ENCODE measurements at regions not wholly inside any gene's neighbourhood (a gene's known extent, or its start where the extent isn't known, plus 50 kb on each side); places are given as distances from the start of the nearest gene placed in this dataset.

- intact Hi-C loops (cut with DNase I, micrococcal nuclease), result no loop called here
- no peak for ATAC-seq
- no peak for DNase-seq
Measured at GRCh38 chr10:30770229-30770628, 140.7 kb upstream of the LYZL2 start.

GRCh38 chr10:30769361-30769760 lies 139.8 kb upstream of the LYZL2 start:
- DNase-seq, result no peak
- intact Hi-C loops (cut with DNase I, micrococcal nuclease), result no loop called here

GRCh38 chr10:30765616-30766015 lies 136.1 kb upstream of the LYZL2 start:
- ATAC-seq (no peak), DNase-seq (no peak)
- intact Hi-C loops (cut with DNase I, micrococcal nuclease), result no loop called here

More at GRCh38 chr10:30769361-30769760, 139.8 kb upstream of the LYZL2 start:
- ATAC-seq, result no peak

GRCh38 chr10:30765022-30765615 lies 135.6 kb upstream of the LYZL2 start:
- ATAC-seq (no peak), DNase-seq (no peak)
- intact Hi-C loops (cut with DNase I, micrococcal nuclease), result no loop called here

- DNase-seq (peak; percentile 28 to 66), ATAC-seq (no peak)
- intact Hi-C loops (cut with DNase I, micrococcal nuclease), result no loop called here
Measured at GRCh38 chr10:30763918-30764317, 134.4 kb upstream of the LYZL2 start.

- intact Hi-C loops (cut with DNase I, micrococcal nuclease), result no loop called here
- DNase-seq, result no peak
- no peak for ATAC-seq
Measured at GRCh38 chr10:30762620-30763019, 133.1 kb upstream of the LYZL2 start.

GRCh38 chr10:30759423-30759822 lies 129.9 kb upstream of the LYZL2 start:
- DNase-seq (no peak), ATAC-seq (no peak)
- intact Hi-C loops (cut with DNase I, micrococcal nuclease), result no loop called here

- ATAC-seq (no peak), DNase-seq (no peak)
- intact Hi-C loops (cut with DNase I, micrococcal nuclease), result no loop called here
Measured at GRCh38 chr10:30758338-30758737, 128.8 kb upstream of the LYZL2 start.

GRCh38 chr10:30756896-30757295 lies 127.3 kb upstream of the LYZL2 start:
- no peak for DNase-seq
- intact Hi-C loops (cut with DNase I, micrococcal nuclease), result no loop called here
- ATAC-seq, result no peak

GRCh38 chr10:30756151-30756550 lies 126.6 kb upstream of the LYZL2 start:
- DNase-seq (no peak), ATAC-seq (no peak)
- intact Hi-C loops (cut with DNase I, micrococcal nuclease), result no loop called here

GRCh38 chr10:30755441-30755953 lies 125.9 kb upstream of the LYZL2 start:
- DNase-seq (no peak), ATAC-seq (no peak)
- intact Hi-C loops (cut with DNase I, micrococcal nuclease), result no loop called here

- intact Hi-C loops (cut with DNase I, micrococcal nuclease), result no loop called here
- no peak for DNase-seq
- no peak for ATAC-seq
Measured at GRCh38 chr10:30752481-30752881, 122.9 kb upstream of the LYZL2 start.

- peak; percentile 96 for ATAC-seq
- peak; percentile 53 to 77 for DNase-seq
- intact Hi-C loops (cut with DNase I, micrococcal nuclease), result no loop called here
Measured at GRCh38 chr10:30751678-30752331, 122.3 kb upstream of the LYZL2 start.

GRCh38 chr10:30750971-30751677 lies 121.6 kb upstream of the LYZL2 start:
- ATAC-seq, result no peak
- intact Hi-C loops (cut with DNase I, micrococcal nuclease), result no loop called here

GRCh38 chr10:30749385-30749784 lies 119.8 kb upstream of the LYZL2 start:
- ATAC-seq (no peak), DNase-seq (no peak)
- intact Hi-C loops (cut with DNase I, micrococcal nuclease), result no loop called here

More at GRCh38 chr10:30750971-30751677, 121.6 kb upstream of the LYZL2 start:
- DNase-seq, result no peak

GRCh38 chr10:30748152-30748973 lies 118.8 kb upstream of the LYZL2 start:
- no peak for ATAC-seq
- no peak for DNase-seq
- intact Hi-C loops (cut with DNase I, micrococcal nuclease), result no loop called here

GRCh38 chr10:30747633-30748032 lies 118.1 kb upstream of the LYZL2 start:
- no peak for ATAC-seq
- DNase-seq, result no peak
- intact Hi-C loops (cut with DNase I, micrococcal nuclease), result no loop called here

- ATAC-seq (no peak), DNase-seq (no peak)
- intact Hi-C loops (cut with DNase I, micrococcal nuclease), result no loop called here
Measured at GRCh38 chr10:30745953-30746352, 116.4 kb upstream of the LYZL2 start.

GRCh38 chr10:30744106-30744505 lies 114.6 kb upstream of the LYZL2 start:
- no peak for ATAC-seq
- intact Hi-C loops (cut with DNase I, micrococcal nuclease), result no loop called here
- DNase-seq, result no peak
